Skeletal muscle satellite cell (primary cell): ENCODE measurements at regions not wholly inside any gene's neighbourhood (a gene's known extent, or its start where the extent isn't known, plus 50 kb on each side); places are given as distances from the start of the nearest gene placed in this dataset.

Experiments used
- H3K27me3 ChIP-seq: 2 replicates; pipeline ENCODE4 v1.7.0; 2013; ENCODE audit warnings: low read length; ENCODE audit not compliant: control insufficient read depth, insufficient read depth
- H3K36me3 ChIP-seq: 2 replicates; pipeline ENCODE4 v1.7.0; 2013; ENCODE audit warnings: mild to moderate bottlenecking, control low read depth, low read length; ENCODE audit not compliant: insufficient read depth
- H3K4me1 ChIP-seq: 2 replicates; pipeline ENCODE4 v1.7.0; 2013; ENCODE audit warnings: low read length; ENCODE audit not compliant: control insufficient read depth, insufficient read depth
- H3K4me2 ChIP-seq: 2 replicates; pipeline ENCODE4 v1.7.0; 2013; ENCODE audit warnings: mild to moderate bottlenecking, low read length
- H3K4me3 ChIP-seq: 2 replicates; pipeline ENCODE4 v1.7.0; 2013; ENCODE audit warnings: low read length
- H3K9ac ChIP-seq: 2 replicates; pipeline ENCODE4 v1.7.0; 2013; ENCODE audit warnings: mild to moderate bottlenecking, low read depth, low read length, moderate library complexity
- H3K9me3 ChIP-seq: replicated peaks from 2 replicates; pipeline ENCODE4 v1.7.0; 2013; ENCODE audit warnings: mild to moderate bottlenecking, control low read depth, low read length

DNA sequence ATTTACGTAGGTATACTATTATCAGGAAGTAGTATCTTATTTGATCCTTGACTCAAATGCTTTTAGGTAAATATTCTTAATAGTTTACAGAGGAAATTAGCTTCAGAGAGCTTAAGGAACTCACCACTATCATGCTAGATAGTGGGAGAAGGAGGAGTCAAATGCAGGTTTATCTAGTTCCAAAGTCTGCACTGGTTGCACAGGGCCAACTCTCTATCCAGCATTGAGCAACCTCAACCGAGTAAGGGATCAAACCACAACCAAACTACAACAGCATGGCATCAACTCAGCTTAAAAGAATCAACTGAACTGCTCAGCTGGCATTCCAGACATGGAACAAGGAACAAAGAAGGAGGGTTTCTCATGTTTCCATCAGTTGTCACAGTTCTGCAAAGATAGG, 306.0 kb downstream of the MAF start:
- Histone ChIP-seq H3K36me3 (no peaks in the 10 kb centered on the region), H3K4me3 (no peak overlapping the region), H3K9ac (no peak overlapping the region), H3K4me2 (no peak overlapping the region), H3K4me1 (no peaks in the 10 kb centered on the region), H3K9me3 (no peaks in the 10 kb centered on the region), H3K27me3 (no peaks in the 10 kb centered on the region)

DNA sequence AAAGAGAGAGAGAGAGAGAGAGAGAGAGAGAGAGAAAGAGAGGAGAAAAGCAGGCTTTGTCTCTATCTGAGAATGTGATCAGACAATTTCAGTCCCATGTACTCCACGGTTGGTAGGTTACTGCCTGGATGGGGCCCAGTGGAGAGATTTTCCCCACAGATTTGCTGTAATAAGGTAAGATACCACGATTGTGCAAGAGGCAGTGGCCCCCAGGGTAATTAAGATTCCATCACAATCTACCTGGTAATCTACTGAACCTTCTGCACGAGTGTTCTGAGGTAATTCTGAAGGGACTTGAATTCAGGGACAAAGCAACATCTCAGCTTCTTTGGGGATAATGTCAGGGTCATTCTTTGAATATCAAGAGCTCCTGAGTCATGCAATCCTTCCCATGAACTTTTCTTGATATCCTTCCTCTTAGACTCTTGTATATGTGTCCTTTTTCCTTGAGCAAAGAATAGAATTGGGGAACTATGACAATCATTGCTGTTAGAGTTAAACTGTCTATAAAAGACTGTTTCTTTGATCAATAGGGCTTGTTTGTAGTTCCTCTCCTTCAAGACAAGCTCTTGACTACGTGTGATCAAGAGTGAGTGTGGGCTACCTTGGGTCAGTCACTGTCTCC, 306.6 kb downstream of the MAF start:
- no peaks in the 10 kb centered on the region for H3K4me1 ChIP-seq
- no peaks in the 10 kb centered on the region for H3K9me3 ChIP-seq
- H3K36me3 ChIP-seq: no peaks in the 10 kb centered on the region
- no peak overlapping the region for H3K4me2 ChIP-seq
- no peak overlapping the region for H3K9ac ChIP-seq
- no peak overlapping the region for H3K4me3 ChIP-seq
- no peaks in the 10 kb centered on the region for H3K27me3 ChIP-seq

DNA sequence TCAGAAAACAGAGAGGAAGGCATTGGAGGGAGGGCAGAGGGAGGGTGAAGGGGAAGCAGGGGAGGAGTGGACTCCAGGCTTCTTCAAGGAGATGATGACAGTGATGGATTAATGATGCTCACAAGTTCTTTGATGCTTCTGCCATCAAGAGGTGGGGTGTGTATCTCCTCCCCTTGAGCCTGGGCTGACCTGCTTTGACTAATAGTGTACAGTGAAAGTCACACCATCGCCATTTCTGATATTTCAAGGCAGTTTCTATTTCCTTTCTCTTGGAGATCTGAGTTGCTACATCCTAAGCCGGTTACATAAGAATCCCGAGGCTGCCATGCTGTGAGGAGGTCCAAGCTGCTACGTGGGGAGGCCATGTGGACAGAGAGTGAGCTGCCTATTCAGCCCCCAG, 312.5 kb downstream of the MAF start:
- Histone ChIP-seq H3K9ac (no peak overlapping the region), H3K9me3 (peaks cover 4% of the 10 kb centered on the region), H3K4me2 (no peak overlapping the region), H3K27me3 (no peaks in the 10 kb centered on the region), H3K4me3 (no peak overlapping the region), H3K4me1 (no peaks in the 10 kb centered on the region), H3K36me3 (no peaks in the 10 kb centered on the region)

DNA sequence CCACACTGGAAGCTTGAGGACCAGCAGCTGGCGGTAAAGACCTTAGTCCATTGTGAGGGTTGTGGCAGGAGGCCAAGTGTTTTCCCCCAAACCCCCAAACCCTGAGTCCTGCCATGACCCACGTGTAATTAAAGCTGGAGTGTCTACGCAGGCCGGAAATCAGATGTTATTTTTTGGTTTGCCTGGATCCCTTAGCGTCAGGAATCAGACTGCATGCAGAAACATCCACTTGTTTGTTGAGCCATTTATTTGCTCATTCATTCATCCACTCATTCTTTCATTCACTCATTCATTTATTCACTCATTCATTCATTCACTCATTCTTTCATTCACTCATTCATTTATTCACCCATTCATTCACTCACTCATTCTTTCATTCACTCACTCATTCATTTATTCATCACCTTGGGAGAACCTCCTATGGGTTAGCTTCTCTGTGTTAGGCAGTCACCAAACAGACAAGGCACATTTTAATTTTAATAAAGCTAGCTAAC, 313.1 kb downstream of the MAF start:
- H3K9me3 ChIP-seq: peaks cover 4% of the 10 kb centered on the region
- H3K4me2 ChIP-seq: no peak overlapping the region
- H3K4me1 ChIP-seq: no peaks in the 10 kb centered on the region
- H3K9ac ChIP-seq: no peak overlapping the region
- H3K27me3 ChIP-seq: no peaks in the 10 kb centered on the region
- no peaks in the 10 kb centered on the region for H3K36me3 ChIP-seq
- H3K4me3 ChIP-seq: no peak overlapping the region

DNA sequence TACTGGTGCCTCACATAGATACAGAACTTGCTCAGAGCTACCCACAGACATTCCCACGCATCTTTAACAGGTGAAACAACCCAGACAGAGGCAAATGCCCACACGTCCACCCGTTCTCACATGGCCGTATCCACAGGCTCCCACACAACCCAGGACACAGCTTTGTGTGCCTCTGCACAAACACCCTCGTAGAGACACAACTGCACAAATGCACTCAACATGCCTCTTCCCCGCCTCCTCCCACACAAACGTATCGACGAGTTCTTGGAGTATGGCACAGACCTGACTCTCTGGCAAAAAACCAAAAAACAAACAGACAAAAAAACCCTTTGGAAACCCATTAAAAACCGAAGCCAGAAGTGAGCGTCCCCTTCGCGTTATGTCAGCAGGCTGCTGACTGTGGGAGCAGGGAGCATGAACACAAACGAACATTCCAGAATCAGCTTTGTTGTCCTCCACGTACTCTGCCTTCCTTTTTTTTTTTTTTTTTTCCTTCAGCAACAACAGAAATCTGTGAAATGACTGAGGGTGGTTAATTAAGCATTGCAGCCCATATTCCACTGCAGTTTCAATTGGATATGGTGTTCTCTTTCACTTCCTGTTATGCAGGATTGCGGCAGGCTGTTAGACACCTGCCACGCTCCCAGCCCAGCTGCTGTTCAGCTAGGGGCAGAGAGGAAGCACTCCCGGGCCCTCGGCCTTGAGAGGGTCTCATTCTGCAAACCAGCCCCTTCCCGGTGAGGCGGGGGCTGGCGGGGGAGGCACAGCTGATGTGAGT, 313.7 kb downstream of the MAF start:
- peaks cover 4% of the 10 kb centered on the region for H3K9me3 ChIP-seq
- no peak overlapping the region for H3K9ac ChIP-seq
- no peaks in the 10 kb centered on the region for H3K27me3 ChIP-seq

DNA sequence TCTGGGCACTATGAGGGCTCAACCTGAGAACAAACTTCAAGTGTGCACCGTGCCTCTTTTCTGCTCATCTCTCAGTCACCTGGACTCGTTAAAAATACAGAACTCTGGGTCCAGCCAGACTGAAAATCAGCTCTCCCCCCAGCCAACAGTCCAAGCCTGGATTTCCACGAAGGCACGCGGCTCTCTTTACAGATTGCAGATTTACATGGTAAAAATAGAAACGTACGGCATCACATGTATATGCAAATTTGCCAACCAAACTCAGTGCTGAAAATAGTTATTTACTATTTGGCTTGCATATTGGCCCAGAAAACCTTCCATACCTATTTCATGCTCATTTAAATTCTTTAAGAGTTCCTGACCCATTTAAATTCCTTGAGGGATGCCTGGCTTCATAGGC, 315.8 kb downstream of the MAF start:
- Histone ChIP-seq H3K4me1 (no peaks in the 10 kb centered on the region), H3K4me2 (no peak overlapping the region), H3K4me3 (no peak overlapping the region), H3K9me3 (peaks cover 4% of the 10 kb centered on the region), H3K9ac (no peak overlapping the region), H3K27me3 (no peaks in the 10 kb centered on the region), H3K36me3 (no peaks in the 10 kb centered on the region)

More for the DNA sequence above, 313.7 kb downstream of the MAF start:
- Histone ChIP-seq H3K4me2 (no peak overlapping the region), H3K4me1 (no peaks in the 10 kb centered on the region), H3K4me3 (no peak overlapping the region), H3K36me3 (no peaks in the 10 kb centered on the region)

DNA sequence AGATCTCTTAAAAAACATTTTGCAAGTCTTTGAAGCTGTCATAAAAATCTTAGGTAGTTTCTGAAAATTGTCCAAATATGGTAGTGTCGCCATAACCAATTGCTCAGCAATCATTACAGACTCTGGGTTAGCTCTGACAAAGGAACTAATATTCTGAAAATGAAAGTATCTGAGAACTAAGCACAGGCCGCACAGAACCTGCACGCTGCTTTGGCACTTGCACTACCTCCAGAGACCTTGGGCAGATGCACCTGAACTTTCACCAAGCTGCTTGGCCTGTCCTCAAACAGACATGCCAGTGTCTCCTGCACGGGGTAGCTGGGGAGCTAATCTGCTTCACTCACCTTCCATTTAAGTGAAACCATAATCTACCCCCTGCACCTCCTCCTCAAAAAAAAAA, 317.0 kb downstream of the MAF start:
- H3K27me3 ChIP-seq: no peaks in the 10 kb centered on the region
- H3K9me3 ChIP-seq: peaks cover 4% of the 10 kb centered on the region
- H3K4me1 ChIP-seq: no peaks in the 10 kb centered on the region

GRCh38 chr16:79282806-79283205, 317.7 kb downstream of the MAF start:
- no peak overlapping the region for H3K4me2 ChIP-seq
- no peak overlapping the region for H3K9ac ChIP-seq
- no peaks in the 10 kb centered on the region for H3K36me3 ChIP-seq
- no peaks in the 10 kb centered on the region for H3K4me1 ChIP-seq
- no peaks in the 10 kb centered on the region for H3K27me3 ChIP-seq
- no peaks in the 10 kb centered on the region for H3K9me3 ChIP-seq
- H3K4me3 ChIP-seq: no peak overlapping the region

More for the DNA sequence above, 317.0 kb downstream of the MAF start:
- Histone ChIP-seq H3K4me2 (no peak overlapping the region), H3K9ac (no peak overlapping the region), H3K4me3 (no peak overlapping the region), H3K36me3 (no peaks in the 10 kb centered on the region)

- no peak overlapping the region for H3K9ac ChIP-seq
- H3K4me3 ChIP-seq: no peak overlapping the region
- H3K9me3 ChIP-seq: no peaks in the 10 kb centered on the region
- H3K4me1 ChIP-seq: no peaks in the 10 kb centered on the region
- H3K36me3 ChIP-seq: no peaks in the 10 kb centered on the region
- no peaks in the 10 kb centered on the region for H3K27me3 ChIP-seq
- no peak overlapping the region for H3K4me2 ChIP-seq
Measured at GRCh38 chr16:79278506-79278905, 322.0 kb downstream of the MAF start.

DNA sequence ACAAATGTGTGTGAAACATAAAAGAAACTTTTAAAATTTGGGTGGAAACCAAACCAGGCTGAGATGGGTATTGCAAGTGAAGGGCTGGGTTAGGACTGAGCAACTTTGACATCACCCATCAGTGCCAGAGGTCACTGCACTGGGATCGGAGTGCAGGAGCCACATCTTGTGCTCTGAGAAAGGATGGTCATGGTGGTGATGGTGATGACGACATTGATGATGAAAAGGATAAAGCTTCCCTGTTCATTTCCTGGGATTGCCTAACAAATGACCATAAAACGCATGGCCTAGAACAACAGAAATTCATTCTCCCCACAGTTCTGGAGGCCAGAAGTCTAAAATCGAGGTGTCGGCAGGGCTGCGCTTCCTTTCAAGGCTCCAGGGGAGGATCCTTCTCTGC, 324.0 kb downstream of the MAF start:
- no peaks in the 10 kb centered on the region for H3K27me3 ChIP-seq
- no peaks in the 10 kb centered on the region for H3K9me3 ChIP-seq
- H3K4me3 ChIP-seq: no peak overlapping the region
- H3K9ac ChIP-seq: no peak overlapping the region
- H3K4me2 ChIP-seq: no peak overlapping the region
- no peaks in the 10 kb centered on the region for H3K36me3 ChIP-seq
- no peaks in the 10 kb centered on the region for H3K4me1 ChIP-seq

- H3K4me3 ChIP-seq: no peak overlapping the region
- H3K9ac ChIP-seq: no peak overlapping the region
- peaks cover 4% of the 10 kb centered on the region for H3K9me3 ChIP-seq
- no peak overlapping the region for H3K4me2 ChIP-seq
- no peaks in the 10 kb centered on the region for H3K4me1 ChIP-seq
- H3K36me3 ChIP-seq: no peaks in the 10 kb centered on the region
- H3K27me3 ChIP-seq: no peaks in the 10 kb centered on the region
Measured at GRCh38 chr16:79274264-79274663, 326.3 kb downstream of the MAF start.

- H3K4me2 ChIP-seq: no peak overlapping the region
- no peak overlapping the region for H3K9ac ChIP-seq
- no peaks in the 10 kb centered on the region for H3K27me3 ChIP-seq
- H3K36me3 ChIP-seq: no peaks in the 10 kb centered on the region
- H3K4me1 ChIP-seq: no peaks in the 10 kb centered on the region
- H3K9me3 ChIP-seq: peaks cover 4% of the 10 kb centered on the region
- H3K4me3 ChIP-seq: no peak overlapping the region
Measured at GRCh38 chr16:79272141-79272577, 328.4 kb downstream of the MAF start.
